K562 (cell line): ENCODE measurements at regions not wholly inside any gene's neighbourhood (a gene's known extent, or its start where the extent isn't known, plus 50 kb on each side); places are given as distances from the start of the nearest gene placed in this dataset.

Experiments
- DNMT1 ChIP-seq: fragments of 450-650 bp; IDR thresholded peaks from 2 replicates; pipeline ENCODE4 v1.6.1; 2016; ENCODE audit warnings: antibody characterized with exemption, mild to moderate bottlenecking
- FOS ChIP-seq: IDR thresholded peaks from 3 replicates; pipeline ENCODE4 v1.6.1; 2011; ENCODE audit not compliant: insufficient read length; ENCODE audit errors: extremely low read depth
- HOXB6 ChIP-seq: fragments of 250-450 bp; sonication (Bioruptor Pico); IDR thresholded peaks from 2 replicates; pipeline ENCODE4 v1.5.1; 2022; ENCODE audit warnings: mild to moderate bottlenecking, borderline replicate concordance
- ILK ChIP-seq: fragments of 450-650 bp; IDR thresholded peaks from 2 replicates; pipeline ENCODE4 v1.6.1; 2016; ENCODE audit warnings: missing genetic modification characterization, low read depth, mild to moderate bottlenecking, missing compliant biosample characterization, moderate library complexity, borderline replicate concordance
- MTA2 ChIP-seq: fragments of 450-650 bp; IDR thresholded peaks from 2 replicates; pipeline ENCODE4 v1.6.1; 2016; ENCODE audit warnings: low read depth
- POLR2B ChIP-seq: fragments of 450-650 bp; IDR thresholded peaks from 2 replicates; pipeline ENCODE4 v1.6.1; 2018; ENCODE audit warnings: low read depth; ENCODE audit not compliant: partially characterized antibody
- SNRNP70 ChIP-seq: fragments of 200-400 bp; formaldehyde crosslinking; optimal IDR thresholded peaks from 2 replicates; pipeline ENCODE3; 2017; ENCODE audit warnings: low read depth, low read length
- YBX1 ChIP-seq: fragments of 450-650 bp; IDR thresholded peaks from 2 replicates; pipeline ENCODE4 v1.7.1; 2016; ENCODE audit warnings: mild to moderate bottlenecking
- ZFP30 ChIP-seq: fragments of 250-450 bp; sonication (Bioruptor Pico); IDR thresholded peaks from 2 replicates; pipeline ENCODE4 v1.8.0; 2022; ENCODE audit warnings: moderate library complexity, mild to moderate bottlenecking, inconsistent platforms, borderline replicate concordance
- ZFP36 ChIP-seq: fragments of 150-350 bp; IDR thresholded peaks from 2 replicates; pipeline ENCODE4 v1.6.1; 2018; ENCODE audit warnings: low read length, low read depth; ENCODE audit not compliant: partially characterized antibody
- TF ChIP-seq, protein P1 (sequence below): fragments of 450-650 bp; IDR thresholded peaks from 2 replicates; pipeline ENCODE4 v1.7.0; 2016; ENCODE audit warnings: borderline replicate concordance
- TF ChIP-seq, protein P2 (sequence below): sonication (generic); formaldehyde crosslinking; IDR thresholded peaks from 2 replicates; pipeline ENCODE4 v1.8.1; 2023; ENCODE audit warnings: mild to moderate bottlenecking, missing genetic modification reagents
- TF ChIP-seq, protein P3 (sequence below): fragments of 450-650 bp; formaldehyde crosslinking; conservative IDR thresholded peaks from 2 replicates; pipeline ENCODE4 v1.4.0; 2022; ENCODE audit warnings: mild to moderate bottlenecking, missing genetic modification characterization
- TF ChIP-seq, protein P4 (sequence below): sonication (generic); formaldehyde crosslinking; IDR thresholded peaks from 2 replicates; pipeline ENCODE4 v1.8.1; 2022; ENCODE audit warnings: missing genetic modification reagents
- TF ChIP-seq, protein P5 (sequence below): fragments of 450-650 bp; IDR thresholded peaks from 2 replicates; pipeline ENCODE4 v1.6.1; 2014; ENCODE audit warnings: low read depth, mild to moderate bottlenecking, moderate library complexity, borderline replicate concordance
- TF ChIP-seq, protein P6 (sequence below), 2 experiments: IDR thresholded peaks; 2 replicates each; pipeline ENCODE4 v1.6.1; 2012; ENCODE audit warnings: improper control_type of control experiment in 2 of 2, low read depth in 2 of 2, low read length in 2 of 2, borderline replicate concordance in 1 of 2

DNA sequence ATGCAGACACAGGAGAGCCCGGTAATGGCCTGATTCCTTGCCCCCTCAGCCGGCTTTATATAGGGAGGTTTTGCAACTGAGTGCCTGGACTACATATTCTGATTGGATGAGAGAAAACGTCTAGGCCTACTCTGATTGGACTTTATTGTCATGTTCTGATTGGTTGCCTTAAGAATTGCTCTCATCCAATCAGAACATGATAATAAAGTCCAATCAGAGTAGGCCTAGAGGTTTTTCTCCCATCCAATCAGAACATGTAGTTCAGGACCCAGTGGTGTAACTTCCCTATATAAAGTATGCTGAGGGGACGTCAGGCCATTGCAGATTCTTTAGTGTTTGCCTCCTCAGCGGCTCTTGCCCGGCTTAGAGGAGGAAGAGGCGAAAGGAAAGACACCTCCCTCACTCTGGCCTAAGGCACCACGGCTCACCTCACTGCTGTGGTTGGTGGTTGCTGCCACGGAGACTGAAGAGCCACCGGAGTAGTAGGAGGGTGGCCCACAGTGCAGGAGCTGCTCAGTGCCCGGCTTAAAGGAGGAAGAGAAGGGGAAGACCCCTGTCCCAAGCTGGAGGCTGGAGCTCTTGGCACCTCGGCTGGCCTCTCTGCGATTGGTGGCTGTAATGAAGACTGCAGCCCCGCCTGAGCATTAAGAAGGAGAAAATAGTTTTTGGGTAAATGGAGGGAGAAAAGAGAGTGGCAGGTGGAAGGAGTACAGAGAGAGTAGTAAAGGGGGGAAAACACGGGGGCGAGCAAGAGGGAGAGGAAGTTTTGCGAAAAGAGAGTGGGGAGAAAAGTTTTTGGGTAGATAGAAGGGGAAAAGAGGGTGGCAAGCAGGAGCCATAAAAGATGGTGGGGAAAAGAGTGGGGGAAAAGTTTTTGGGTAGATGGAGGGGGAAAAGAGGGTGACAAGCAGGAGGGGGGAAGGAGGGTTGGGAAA is 116.7 kb upstream of the SERPIND1 start (continued):
- TF ChIP-seq, protein P1, sequence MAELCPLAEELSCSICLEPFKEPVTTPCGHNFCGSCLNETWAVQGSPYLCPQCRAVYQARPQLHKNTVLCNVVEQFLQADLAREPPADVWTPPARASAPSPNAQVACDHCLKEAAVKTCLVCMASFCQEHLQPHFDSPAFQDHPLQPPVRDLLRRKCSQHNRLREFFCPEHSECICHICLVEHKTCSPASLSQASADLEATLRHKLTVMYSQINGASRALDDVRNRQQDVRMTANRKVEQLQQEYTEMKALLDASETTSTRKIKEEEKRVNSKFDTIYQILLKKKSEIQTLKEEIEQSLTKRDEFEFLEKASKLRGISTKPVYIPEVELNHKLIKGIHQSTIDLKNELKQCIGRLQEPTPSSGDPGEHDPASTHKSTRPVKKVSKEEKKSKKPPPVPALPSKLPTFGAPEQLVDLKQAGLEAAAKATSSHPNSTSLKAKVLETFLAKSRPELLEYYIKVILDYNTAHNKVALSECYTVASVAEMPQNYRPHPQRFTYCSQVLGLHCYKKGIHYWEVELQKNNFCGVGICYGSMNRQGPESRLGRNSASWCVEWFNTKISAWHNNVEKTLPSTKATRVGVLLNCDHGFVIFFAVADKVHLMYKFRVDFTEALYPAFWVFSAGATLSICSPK, result no peak
- TF ChIP-seq HOXB6 (CRISPR knock-in tag), result peak; percentile 78; the same call in 1 of the 2 replicates
- no peak for TF ChIP-seq ZFP30 (CRISPR knock-in tag)
- TF ChIP-seq, protein P2, sequence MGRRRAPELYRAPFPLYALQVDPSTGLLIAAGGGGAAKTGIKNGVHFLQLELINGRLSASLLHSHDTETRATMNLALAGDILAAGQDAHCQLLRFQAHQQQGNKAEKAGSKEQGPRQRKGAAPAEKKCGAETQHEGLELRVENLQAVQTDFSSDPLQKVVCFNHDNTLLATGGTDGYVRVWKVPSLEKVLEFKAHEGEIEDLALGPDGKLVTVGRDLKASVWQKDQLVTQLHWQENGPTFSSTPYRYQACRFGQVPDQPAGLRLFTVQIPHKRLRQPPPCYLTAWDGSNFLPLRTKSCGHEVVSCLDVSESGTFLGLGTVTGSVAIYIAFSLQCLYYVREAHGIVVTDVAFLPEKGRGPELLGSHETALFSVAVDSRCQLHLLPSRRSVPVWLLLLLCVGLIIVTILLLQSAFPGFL (CRISPR knock-in tag), result peak; percentile 90; the same call in 1 of the 2 replicates
- 0 out of 2 replicates have a peak, but pooled peaks have one; percentile 31 for TF ChIP-seq MTA2
- TF ChIP-seq, protein P3, sequence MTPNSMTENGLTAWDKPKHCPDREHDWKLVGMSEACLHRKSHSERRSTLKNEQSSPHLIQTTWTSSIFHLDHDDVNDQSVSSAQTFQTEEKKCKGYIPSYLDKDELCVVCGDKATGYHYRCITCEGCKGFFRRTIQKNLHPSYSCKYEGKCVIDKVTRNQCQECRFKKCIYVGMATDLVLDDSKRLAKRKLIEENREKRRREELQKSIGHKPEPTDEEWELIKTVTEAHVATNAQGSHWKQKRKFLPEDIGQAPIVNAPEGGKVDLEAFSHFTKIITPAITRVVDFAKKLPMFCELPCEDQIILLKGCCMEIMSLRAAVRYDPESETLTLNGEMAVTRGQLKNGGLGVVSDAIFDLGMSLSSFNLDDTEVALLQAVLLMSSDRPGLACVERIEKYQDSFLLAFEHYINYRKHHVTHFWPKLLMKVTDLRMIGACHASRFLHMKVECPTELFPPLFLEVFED, result peak; percentile 73
- no peak for TF ChIP-seq DNMT1
- peak; percentile 28 for TF ChIP-seq ZFP36
- TF ChIP-seq POLR2B, result peak; percentile 78
- TF ChIP-seq, protein P4, sequence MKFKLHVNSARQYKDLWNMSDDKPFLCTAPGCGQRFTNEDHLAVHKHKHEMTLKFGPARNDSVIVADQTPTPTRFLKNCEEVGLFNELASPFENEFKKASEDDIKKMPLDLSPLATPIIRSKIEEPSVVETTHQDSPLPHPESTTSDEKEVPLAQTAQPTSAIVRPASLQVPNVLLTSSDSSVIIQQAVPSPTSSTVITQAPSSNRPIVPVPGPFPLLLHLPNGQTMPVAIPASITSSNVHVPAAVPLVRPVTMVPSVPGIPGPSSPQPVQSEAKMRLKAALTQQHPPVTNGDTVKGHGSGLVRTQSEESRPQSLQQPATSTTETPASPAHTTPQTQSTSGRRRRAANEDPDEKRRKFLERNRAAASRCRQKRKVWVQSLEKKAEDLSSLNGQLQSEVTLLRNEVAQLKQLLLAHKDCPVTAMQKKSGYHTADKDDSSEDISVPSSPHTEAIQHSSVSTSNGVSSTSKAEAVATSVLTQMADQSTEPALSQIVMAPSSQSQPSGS (CRISPR knock-in tag), result no peak
- TF ChIP-seq SNRNP70, result no peak
- no peak for TF ChIP-seq YBX1
- no peak for TF ChIP-seq ILK (tag)
- TF ChIP-seq, protein P5, sequence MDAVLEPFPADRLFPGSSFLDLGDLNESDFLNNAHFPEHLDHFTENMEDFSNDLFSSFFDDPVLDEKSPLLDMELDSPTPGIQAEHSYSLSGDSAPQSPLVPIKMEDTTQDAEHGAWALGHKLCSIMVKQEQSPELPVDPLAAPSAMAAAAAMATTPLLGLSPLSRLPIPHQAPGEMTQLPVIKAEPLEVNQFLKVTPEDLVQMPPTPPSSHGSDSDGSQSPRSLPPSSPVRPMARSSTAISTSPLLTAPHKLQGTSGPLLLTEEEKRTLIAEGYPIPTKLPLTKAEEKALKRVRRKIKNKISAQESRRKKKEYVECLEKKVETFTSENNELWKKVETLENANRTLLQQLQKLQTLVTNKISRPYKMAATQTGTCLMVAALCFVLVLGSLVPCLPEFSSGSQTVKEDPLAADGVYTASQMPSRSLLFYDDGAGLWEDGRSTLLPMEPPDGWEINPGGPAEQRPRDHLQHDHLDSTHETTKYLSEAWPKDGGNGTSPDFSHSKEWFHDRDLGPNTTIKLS, result no peak
- TF ChIP-seq FOS, result peak; percentile 98
- TF ChIP-seq, protein P6, sequence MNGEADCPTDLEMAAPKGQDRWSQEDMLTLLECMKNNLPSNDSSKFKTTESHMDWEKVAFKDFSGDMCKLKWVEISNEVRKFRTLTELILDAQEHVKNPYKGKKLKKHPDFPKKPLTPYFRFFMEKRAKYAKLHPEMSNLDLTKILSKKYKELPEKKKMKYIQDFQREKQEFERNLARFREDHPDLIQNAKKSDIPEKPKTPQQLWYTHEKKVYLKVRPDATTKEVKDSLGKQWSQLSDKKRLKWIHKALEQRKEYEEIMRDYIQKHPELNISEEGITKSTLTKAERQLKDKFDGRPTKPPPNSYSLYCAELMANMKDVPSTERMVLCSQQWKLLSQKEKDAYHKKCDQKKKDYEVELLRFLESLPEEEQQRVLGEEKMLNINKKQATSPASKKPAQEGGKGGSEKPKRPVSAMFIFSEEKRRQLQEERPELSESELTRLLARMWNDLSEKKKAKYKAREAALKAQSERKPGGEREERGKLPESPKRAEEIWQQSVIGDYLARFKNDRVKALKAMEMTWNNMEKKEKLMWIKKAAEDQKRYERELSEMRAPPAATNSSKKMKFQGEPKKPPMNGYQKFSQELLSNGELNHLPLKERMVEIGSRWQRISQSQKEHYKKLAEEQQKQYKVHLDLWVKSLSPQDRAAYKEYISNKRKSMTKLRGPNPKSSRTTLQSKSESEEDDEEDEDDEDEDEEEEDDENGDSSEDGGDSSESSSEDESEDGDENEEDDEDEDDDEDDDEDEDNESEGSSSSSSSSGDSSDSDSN (IDR thresholded peaks at IDR 0.05; ENCODE audit: borderline replicate concordance in 1 of 2, low read depth in 2 of 2, low read length in 2 of 2), result no peak
